HUES6 (cell line): ENCODE measurements at regions not wholly inside any gene's neighbourhood (a gene's known extent, or its start where the extent isn't known, plus 50 kb on each side); places are given as distances from the start of the nearest gene placed in this dataset.

Source experiments
- H3K27ac ChIP-seq: 2 replicates; pipeline ENCODE4 v1.7.0; 2013; ENCODE audit warnings: low read depth, mild to moderate bottlenecking, low read length, inconsistent platforms
- H3K27me3 ChIP-seq: 2 replicates; pipeline ENCODE4 v1.6.1; 2013; ENCODE audit warnings: low read length; ENCODE audit not compliant: control insufficient read depth, insufficient read depth
- H3K36me3 ChIP-seq: 2 replicates; pipeline ENCODE4 v1.6.1; 2013; ENCODE audit warnings: low read length; ENCODE audit not compliant: control insufficient read depth, insufficient read depth
- H3K4me1 ChIP-seq: 2 replicates; pipeline ENCODE4 v1.6.1; 2013; ENCODE audit warnings: low read length; ENCODE audit not compliant: control insufficient read depth, insufficient read depth
- H3K4me3 ChIP-seq: 2 replicates; pipeline ENCODE4 v1.5.1; 2013; ENCODE audit warnings: low read depth, low read length
- H3K9ac ChIP-seq: one replicate; pipeline ENCODE4 v1.6.1; 2013; ENCODE audit warnings: mild to moderate bottlenecking, low read length
- H3K9me3 ChIP-seq: 2 replicates; pipeline ENCODE4 v1.6.1; 2013; ENCODE audit warnings: low read depth, low read length; ENCODE audit not compliant: control insufficient read depth, insufficient read depth

DNA sequence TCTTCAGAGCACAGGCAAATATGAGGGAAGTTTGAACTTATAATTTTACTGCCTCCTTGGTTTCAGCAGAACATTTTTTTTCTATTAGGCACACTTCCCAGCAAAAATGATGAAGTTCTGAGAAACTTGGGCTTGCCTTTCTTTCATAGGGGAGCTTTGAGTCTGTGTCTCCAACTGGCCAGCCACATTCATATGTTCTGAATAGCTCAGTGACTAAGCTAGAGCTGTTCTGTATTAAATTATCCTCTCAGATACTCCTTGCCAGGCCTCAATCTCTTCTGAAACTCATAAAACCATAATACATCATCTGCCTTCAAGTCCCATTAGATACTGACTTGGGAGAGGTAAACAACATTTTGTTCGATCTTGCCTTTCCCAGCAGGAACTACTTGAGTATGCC is 476.5 kb downstream of the GPAM start:
- Histone ChIP-seq H3K4me1 (no peaks in the 10 kb centered on the region), H3K27me3 (no peaks in the 10 kb centered on the region), H3K4me3 (no peak overlapping the region), H3K9me3 (no peaks in the 10 kb centered on the region), H3K36me3 (no peaks in the 10 kb centered on the region), H3K9ac (no peak overlapping the region), H3K27ac (no peak overlapping the region)

DNA sequence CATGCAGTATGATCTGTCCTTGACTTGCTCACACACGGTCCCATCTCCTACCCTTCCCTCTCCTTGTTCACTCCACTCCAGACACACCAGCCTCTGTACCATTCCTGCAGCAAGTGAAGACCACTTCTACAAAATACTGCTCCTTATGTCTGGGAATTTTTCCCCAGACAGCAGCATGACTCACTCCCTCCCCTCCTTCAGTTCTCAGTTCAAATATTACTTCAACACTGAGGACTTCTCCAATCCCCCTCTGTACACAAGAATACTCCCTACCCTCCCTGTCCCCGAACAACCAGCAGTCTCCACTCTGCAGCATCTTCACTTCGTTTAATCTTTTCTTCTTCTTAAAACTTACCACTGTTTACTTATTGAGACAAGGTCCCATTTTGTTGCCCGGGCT is 474.0 kb downstream of the GPAM start:
- Histone ChIP-seq H3K27ac (no peak overlapping the region), H3K9me3 (peaks cover 9% of the 10 kb centered on the region; the same call in 1 of the 2 replicates), H3K4me3 (no peak overlapping the region), H3K9ac (no peak overlapping the region), H3K4me1 (no peaks in the 10 kb centered on the region), H3K36me3 (no peaks in the 10 kb centered on the region), H3K27me3 (no peaks in the 10 kb centered on the region)

DNA sequence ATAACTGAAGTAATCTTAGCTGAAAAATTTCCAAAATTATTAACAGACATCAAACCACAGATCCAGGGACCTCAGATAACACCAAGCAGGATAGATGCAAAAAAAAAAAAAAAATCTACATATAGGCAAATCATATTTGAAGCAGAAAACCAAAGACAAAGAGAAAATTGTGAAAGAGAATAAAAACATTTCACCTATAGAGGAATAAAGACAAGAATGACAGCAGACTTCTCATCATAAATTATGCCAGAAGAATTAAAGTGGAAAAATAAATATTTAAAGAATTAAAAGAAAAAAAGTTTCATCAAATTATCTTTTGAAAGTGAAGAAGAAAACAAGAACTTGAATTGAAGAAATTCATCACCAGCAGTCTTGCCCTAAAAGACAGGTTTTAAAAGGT is 467.5 kb downstream of the GPAM start:
- no peak overlapping the region for H3K27ac ChIP-seq

DNA sequence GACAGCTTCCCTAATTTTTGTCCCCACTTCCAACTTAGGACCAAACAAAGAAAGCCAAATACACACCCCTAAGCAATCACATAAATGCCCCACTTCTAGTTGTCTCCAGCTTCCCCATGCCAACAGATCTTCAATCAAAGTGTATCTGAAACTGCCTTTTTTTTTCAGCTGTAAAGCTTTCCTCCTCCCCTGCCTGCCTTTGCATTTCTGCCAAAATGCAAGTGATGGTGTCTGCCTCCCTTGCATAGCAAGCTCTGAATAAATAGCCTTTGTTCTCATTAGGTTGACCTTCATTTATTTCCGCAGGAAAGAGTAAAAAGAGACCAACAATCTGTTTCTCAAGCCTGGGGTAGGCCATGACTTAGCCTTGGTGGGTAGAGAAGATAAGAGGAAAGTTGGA is 459.4 kb downstream of the GPAM start:
- Histone ChIP-seq H3K9ac (no peak overlapping the region), H3K36me3 (no peaks in the 10 kb centered on the region), H3K27me3 (no peaks in the 10 kb centered on the region), H3K27ac (no peak overlapping the region), H3K4me1 (no peaks in the 10 kb centered on the region; the same call in 1 of the 2 replicates), H3K9me3 (no peaks in the 10 kb centered on the region), H3K4me3 (no peak overlapping the region)

More for the DNA sequence above, 467.5 kb downstream of the GPAM start:
- H3K9ac ChIP-seq: no peak overlapping the region
- H3K4me1 ChIP-seq: no peaks in the 10 kb centered on the region
- no peak overlapping the region for H3K4me3 ChIP-seq
- H3K36me3 ChIP-seq: no peaks in the 10 kb centered on the region
- no peaks in the 10 kb centered on the region for H3K27me3 ChIP-seq
- peaks cover 28% of the 10 kb centered on the region for H3K9me3 ChIP-seq

DNA sequence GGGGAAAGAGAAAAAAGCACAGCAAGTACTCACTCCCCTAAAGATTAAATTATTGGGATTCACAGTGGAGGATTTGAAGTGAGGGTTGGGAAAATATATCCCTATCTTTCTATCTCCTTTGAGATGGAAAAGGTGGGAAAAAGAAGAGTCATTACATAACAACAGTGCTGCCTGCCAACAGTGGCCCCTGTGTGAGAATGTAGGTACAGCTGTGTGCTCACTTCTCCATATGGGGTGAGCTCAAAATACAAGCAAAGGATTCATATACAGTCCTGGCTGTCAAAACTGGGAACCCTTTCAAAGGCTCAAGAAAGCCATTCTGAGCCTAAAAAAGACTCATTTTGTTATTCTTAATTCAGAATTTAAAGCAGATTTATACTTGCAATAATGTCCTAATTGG is 458.5 kb downstream of the GPAM start:
- Histone ChIP-seq H3K4me3 (no peak overlapping the region), H3K9ac (no peak overlapping the region), H3K9me3 (no peaks in the 10 kb centered on the region), H3K36me3 (no peaks in the 10 kb centered on the region), H3K4me1 (no peaks in the 10 kb centered on the region; the same call in 1 of the 2 replicates), H3K27ac (no peak overlapping the region), H3K27me3 (no peaks in the 10 kb centered on the region)

DNA sequence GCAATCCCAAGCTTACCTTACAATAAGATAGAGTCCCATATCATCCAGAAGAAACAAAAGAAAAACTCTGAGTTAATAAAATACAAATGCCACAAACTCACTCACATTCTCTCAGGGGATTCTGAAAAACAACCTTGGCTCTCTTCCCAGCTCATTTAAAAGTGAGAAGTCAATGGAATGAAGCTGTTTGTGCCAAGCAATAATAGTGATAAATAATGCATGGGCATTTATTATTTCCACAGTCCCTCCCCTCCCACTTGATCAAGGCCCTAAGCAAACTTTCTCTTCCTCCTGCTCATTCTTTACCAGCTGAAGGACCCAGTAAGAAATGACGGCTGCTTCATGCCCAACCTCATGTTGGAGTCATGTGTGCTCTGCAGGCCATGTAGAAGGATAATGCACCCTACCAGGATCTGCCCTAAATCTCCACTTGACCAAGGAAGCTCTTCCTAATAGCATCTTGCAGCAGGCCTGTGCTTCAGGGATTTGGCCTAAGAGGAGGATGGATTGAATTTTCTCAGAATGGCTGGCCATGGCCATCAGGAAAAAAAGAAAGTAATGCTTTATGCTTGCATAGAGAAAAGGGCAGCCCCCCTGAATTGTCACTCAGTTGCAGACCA is 451.3 kb downstream of the GPAM start:
- no peak overlapping the region for H3K9ac ChIP-seq
- H3K4me3 ChIP-seq: no peak overlapping the region
- H3K27me3 ChIP-seq: no peaks in the 10 kb centered on the region
- no peak overlapping the region for H3K27ac ChIP-seq
- no peaks in the 10 kb centered on the region for H3K9me3 ChIP-seq
- H3K4me1 ChIP-seq: no peaks in the 10 kb centered on the region
- H3K36me3 ChIP-seq: no peaks in the 10 kb centered on the region

DNA sequence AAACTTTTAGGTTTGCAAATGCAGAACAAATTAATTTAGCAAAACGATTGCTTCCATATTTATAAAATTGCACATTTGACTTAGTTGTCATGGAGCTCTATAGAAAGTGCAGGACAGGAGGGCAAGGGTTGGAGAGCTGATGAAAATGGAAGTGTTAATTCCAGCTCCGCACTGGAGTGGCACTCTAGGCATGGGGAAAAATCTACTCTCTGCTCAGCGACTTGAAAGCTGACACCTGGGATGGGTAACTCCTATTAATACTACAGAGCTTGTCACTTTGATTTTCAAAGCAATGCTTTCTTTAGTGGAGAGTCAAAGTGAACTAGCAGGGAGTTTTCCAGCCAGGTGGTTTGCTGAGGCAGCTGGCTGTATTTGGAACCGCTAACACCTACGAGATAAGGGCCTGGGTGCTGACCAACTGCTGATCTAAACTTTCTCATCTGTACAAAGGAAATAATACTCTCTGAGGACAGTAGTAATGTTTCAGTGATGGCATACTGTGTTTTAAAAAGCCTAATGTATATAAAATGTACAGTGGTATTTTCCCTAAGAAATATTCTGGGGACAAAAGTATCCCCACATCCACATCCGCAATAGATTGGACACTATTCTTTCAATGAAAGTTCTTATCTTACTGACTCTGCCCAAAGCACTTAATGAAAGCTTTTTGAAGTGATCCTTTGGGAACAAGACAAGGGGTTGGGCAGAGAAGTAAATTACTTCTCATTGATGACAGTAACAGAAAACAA is 444.3 kb downstream of the GPAM start:
- H3K36me3 ChIP-seq: no peaks in the 10 kb centered on the region
- no peak overlapping the region for H3K27ac ChIP-seq
- no peak overlapping the region for H3K9ac ChIP-seq
- no peaks in the 10 kb centered on the region for H3K4me1 ChIP-seq
- no peak overlapping the region for H3K4me3 ChIP-seq
- no peaks in the 10 kb centered on the region for H3K27me3 ChIP-seq
- no peaks in the 10 kb centered on the region for H3K9me3 ChIP-seq

DNA sequence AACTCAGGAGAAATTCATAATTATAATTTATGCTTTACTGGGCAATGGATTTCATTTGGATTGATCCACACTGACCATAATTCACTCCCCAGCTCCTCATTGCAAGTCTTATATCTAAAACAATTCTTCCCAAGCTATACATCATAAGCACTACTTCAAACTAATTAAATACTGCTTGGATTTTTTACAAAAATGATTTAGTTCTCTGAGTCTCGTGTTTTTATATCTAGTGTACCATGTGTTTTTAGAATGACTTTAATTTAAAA is 443.8 kb downstream of the GPAM start:
- H3K9ac ChIP-seq: no peak overlapping the region
- no peaks in the 10 kb centered on the region for H3K4me1 ChIP-seq
- H3K27ac ChIP-seq: no peak overlapping the region
- H3K4me3 ChIP-seq: no peak overlapping the region
- H3K27me3 ChIP-seq: no peaks in the 10 kb centered on the region
- no peaks in the 10 kb centered on the region for H3K9me3 ChIP-seq
- H3K36me3 ChIP-seq: no peaks in the 10 kb centered on the region

DNA sequence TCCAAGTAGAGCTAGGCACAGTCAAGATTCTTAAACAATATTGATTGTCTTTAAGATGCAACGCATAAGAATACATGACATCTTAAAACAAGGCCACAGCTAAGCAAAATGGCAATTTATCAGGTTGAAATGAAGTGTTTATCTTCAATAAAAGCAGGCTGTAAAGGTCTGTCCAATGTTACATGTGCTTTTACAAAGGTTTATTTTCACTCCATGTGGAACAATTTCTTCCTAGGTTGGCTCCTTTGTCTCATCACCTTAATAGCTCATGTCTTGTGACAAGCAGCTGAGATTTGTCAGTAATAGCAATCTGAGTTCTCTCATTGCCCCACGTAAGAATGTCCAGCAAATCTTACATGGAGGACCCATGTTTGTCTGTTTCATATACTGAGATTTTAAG is 437.6 kb downstream of the GPAM start:
- no peak overlapping the region for H3K9ac ChIP-seq
- H3K4me1 ChIP-seq: no peaks in the 10 kb centered on the region
- no peak overlapping the region for H3K4me3 ChIP-seq
- no peaks in the 10 kb centered on the region for H3K9me3 ChIP-seq
- H3K27ac ChIP-seq: no peak overlapping the region
- H3K27me3 ChIP-seq: no peaks in the 10 kb centered on the region
- H3K36me3 ChIP-seq: no peaks in the 10 kb centered on the region

DNA sequence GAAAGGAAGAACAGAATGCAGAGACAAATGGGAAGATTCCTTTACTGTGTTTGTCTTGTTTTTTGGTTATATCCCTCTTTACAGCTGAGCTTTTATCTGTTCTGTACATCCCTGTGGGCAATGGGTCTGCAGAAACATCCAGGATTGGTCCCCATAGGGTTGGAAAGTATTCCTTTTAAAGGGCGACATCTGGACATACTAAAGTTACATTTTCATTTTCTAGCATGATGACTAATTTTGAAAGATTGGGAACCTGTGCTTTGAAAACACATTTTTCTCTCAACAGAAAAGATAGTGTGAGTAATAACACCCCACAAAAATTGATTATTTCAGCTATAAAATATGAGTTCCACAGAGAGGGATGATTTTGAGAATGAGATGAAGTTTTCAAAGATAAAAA is 435.8 kb downstream of the GPAM start:
- no peaks in the 10 kb centered on the region for H3K27me3 ChIP-seq
- no peak overlapping the region for H3K9ac ChIP-seq
- no peak overlapping the region for H3K27ac ChIP-seq
- no peak overlapping the region for H3K4me3 ChIP-seq
- no peaks in the 10 kb centered on the region for H3K36me3 ChIP-seq
- no peaks in the 10 kb centered on the region for H3K9me3 ChIP-seq
- no peaks in the 10 kb centered on the region for H3K4me1 ChIP-seq

DNA sequence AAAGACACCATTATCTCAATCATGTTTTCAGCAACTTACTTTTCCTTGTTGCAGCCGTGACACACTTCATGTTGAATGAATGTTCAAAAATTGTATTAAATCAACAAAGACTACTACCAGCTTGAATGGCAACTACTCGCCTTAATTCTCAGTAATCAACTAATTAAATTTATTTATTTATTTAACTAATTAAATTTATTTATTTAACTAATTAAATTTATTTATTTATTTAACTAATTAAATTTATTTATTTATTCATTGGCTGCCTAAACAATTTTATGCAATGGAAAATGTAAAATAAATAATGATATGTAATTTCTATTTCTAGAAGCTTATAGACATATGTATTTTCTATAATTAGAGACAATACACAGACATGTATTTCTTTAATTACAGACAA is 435.4 kb downstream of the GPAM start:
- no peaks in the 10 kb centered on the region for H3K36me3 ChIP-seq
- no peak overlapping the region for H3K9ac ChIP-seq
- H3K27me3 ChIP-seq: no peaks in the 10 kb centered on the region
- H3K4me3 ChIP-seq: no peak overlapping the region
- no peak overlapping the region for H3K27ac ChIP-seq
- no peaks in the 10 kb centered on the region for H3K4me1 ChIP-seq
- no peaks in the 10 kb centered on the region for H3K9me3 ChIP-seq
